SU-DHL-6 (cell line): ENCODE measurements at regions not wholly inside any gene's neighbourhood (a gene's known extent, or its start where the extent isn't known, plus 50 kb on each side); places are given as distances from the start of the nearest gene placed in this dataset.

Source experiments
- CTCF ChIP-seq: fragments of 200-600 bp; sonication (generic); IDR thresholded peaks from one replicate; pipeline ENCODE4 v1.5.1; 2017; ENCODE audit warnings: antibody characterized with exemption, mild to moderate bottlenecking, low read length, moderate library complexity; ENCODE audit not compliant: insufficient read depth, poor library complexity, severe bottlenecking
- EZH2phosphoT487 ChIP-seq: fragments of 200-600 bp; sonication (generic), shearing (Covaris generic); conservative IDR thresholded peaks from 2 replicates; pipeline ENCODE4 v1.6.1; 2018; ENCODE audit warnings: mild to moderate bottlenecking, antibody characterized with exemption, low read length, moderate library complexity, mixed read lengths

GRCh38 chr18:45237343-45238098 lies 377.8 kb upstream of the SLC14A2 start:
- TF ChIP-seq CTCF = no peak
- TF ChIP-seq EZH2phosphoT487 = no peak
